HG03139 (cell line): ENCODE measurements at regions not wholly inside any gene's neighbourhood (a gene's known extent, or its start where the extent isn't known, plus 50 kb on each side); places are given as distances from the start of the nearest gene placed in this dataset.

Source experiments
- ATAC-seq: cut with Tn5 transposase; IDR thresholded peaks from one replicate; pipeline ENCODE4 v1.9.1; 2021; ENCODE audit not compliant: unreplicated experiment

- no peak for ATAC-seq
Observed at GRCh38 chr13:38519229-38519911, 167.5 kb upstream of the FREM2 start.

GRCh38 chr13:38520041-38520440, 166.8 kb upstream of the FREM2 start:
- ATAC-seq, result no peak

GRCh38 chr13:38527140-38527539, 159.7 kb upstream of the FREM2 start:
- no peak for ATAC-seq

- no peak for ATAC-seq
Observed at GRCh38 chr13:38528986-38529385, 157.9 kb upstream of the FREM2 start.

GRCh38 chr13:38530492-38530891, 156.4 kb upstream of the FREM2 start:
- ATAC-seq, result no peak

GRCh38 chr13:38535261-38535660, 151.6 kb upstream of the FREM2 start:
- no peak for ATAC-seq

GRCh38 chr13:38537051-38537450, 149.8 kb upstream of the FREM2 start:
- ATAC-seq, result no peak

- ATAC-seq, result no peak
Observed at GRCh38 chr13:38538422-38538821, 148.5 kb upstream of the FREM2 start.

GRCh38 chr13:38539632-38540031, 147.2 kb upstream of the FREM2 start:
- ATAC-seq, result no peak

- no peak for ATAC-seq
Observed at GRCh38 chr13:38542601-38543000, 144.3 kb upstream of the FREM2 start.

GRCh38 chr13:38543561-38543960, 143.3 kb upstream of the FREM2 start:
- ATAC-seq, result no peak

- ATAC-seq, result no peak
Observed at GRCh38 chr13:38563739-38564138, 123.1 kb upstream of the FREM2 start.

- ATAC-seq, result no peak
Observed at GRCh38 chr13:38564256-38565150, 122.4 kb upstream of the FREM2 start.

GRCh38 chr13:38566023-38566422, 120.9 kb upstream of the FREM2 start:
- no peak for ATAC-seq

- no peak for ATAC-seq
Observed at GRCh38 chr13:38566519-38566918, 120.4 kb upstream of the FREM2 start.

- ATAC-seq, result no peak
Observed at GRCh38 chr13:38570706-38571105, 116.2 kb upstream of the FREM2 start.

GRCh38 chr13:38575427-38575826, 111.5 kb upstream of the FREM2 start:
- no peak for ATAC-seq

GRCh38 chr13:38577048-38577447, 109.8 kb upstream of the FREM2 start:
- no peak for ATAC-seq

- ATAC-seq, result no peak
Observed at GRCh38 chr13:38582133-38582532, 104.7 kb upstream of the FREM2 start.

- no peak for ATAC-seq
Observed at GRCh38 chr13:38590230-38590629, 96.6 kb upstream of the FREM2 start.

- no peak for ATAC-seq
Observed at GRCh38 chr13:38590796-38591507, 95.9 kb upstream of the FREM2 start.

GRCh38 chr13:38602266-38602665, 84.6 kb upstream of the FREM2 start:
- ATAC-seq, result no peak
